H1 (cell line): ENCODE measurements at regions not wholly inside any gene's neighbourhood (a gene's known extent, or its start where the extent isn't known, plus 50 kb on each side); places are given as distances from the start of the nearest gene placed in this dataset.

Experiments
- CTCF ChIA-PET: fragments of 300-600 bp; sonication (Branson Sonifier 250); formaldehyde crosslinking; loops from one replicate; lab custom pipeline; 2021; ENCODE audit not compliant: partially characterized antibody; lab: Charles Lee
- POLR2A ChIA-PET: fragments of 300-600 bp; sonication (Branson Sonifier 250); formaldehyde crosslinking; loops from one replicate; lab custom pipeline; 2021; ENCODE audit warnings: inconsistent platforms; ENCODE audit not compliant: partially characterized antibody; lab: Charles Lee
- DNase-seq, 2 experiments: peaks; one replicate each; pipeline versions ENCODE4 v3.0.0 to v3.0.0-alpha.2; 2010 to 2022; ENCODE audit warnings: low spot score in 2 of 2, low read depth in 1 of 2, mixed read lengths in 1 of 2
- FAIRE-seq: peaks from 2 replicates; lab custom pipeline; 2011; peaks lifted over from hg19 to GRCh38; lab: Jason Lieb, UNC
- H2AFZ ChIP-seq: 2 replicates; pipeline ENCODE4 v1.8.1; 2012; ENCODE audit warnings: low read length, inconsistent platforms
- H2AK5ac ChIP-seq: 2 replicates; pipeline ENCODE4 v1.6.1; 2013; ENCODE audit warnings: low read depth, low read length
- H2BK120ac ChIP-seq: replicated peaks from 2 replicates; pipeline ENCODE3; 2013; ENCODE audit warnings: low read depth, low read length, inconsistent platforms
- H2BK12ac ChIP-seq: 2 replicates; pipeline ENCODE4 v1.6.1; 2013; ENCODE audit warnings: low read depth, low read length
- H2BK15ac ChIP-seq: 2 replicates; pipeline ENCODE4 v1.6.1; 2013; ENCODE audit warnings: low read length
- H2BK20ac ChIP-seq: 2 replicates; pipeline ENCODE4 v1.6.1; 2013; ENCODE audit warnings: low read length
- H2BK5ac ChIP-seq: 2 replicates; pipeline ENCODE4 v1.6.1; 2013; ENCODE audit warnings: low read depth, low read length
- H3K14ac ChIP-seq: 2 replicates; pipeline ENCODE4 v1.6.1; 2013; ENCODE audit warnings: inconsistent platforms; ENCODE audit not compliant: insufficient read length
- H3K18ac ChIP-seq: 2 replicates; pipeline ENCODE4 v1.6.1; 2013; ENCODE audit warnings: low read length; ENCODE audit errors: extremely low read depth
- H3K23ac ChIP-seq: 2 replicates; pipeline ENCODE4 v1.6.1; 2013; ENCODE audit warnings: inconsistent platforms; ENCODE audit not compliant: insufficient read length
- H3K23me2 ChIP-seq: 2 replicates; pipeline ENCODE4 v1.6.1; 2013; ENCODE audit warnings: low read depth, low read length
- H3K27ac ChIP-seq: 2 replicates; pipeline ENCODE4 v1.6.1; 2011; ENCODE audit warnings: low read depth, low read length, inconsistent platforms
- H3K27me3 ChIP-seq, 4 experiments: replicated peaks in 1 of 4; 1 replicate in 1 of 4; 2 replicates in 3 of 4; pipeline versions ENCODE4 v1.6.1 to v1.8.1; 2011 to 2013; ENCODE audit warnings: low read length in 3 of 4, mild to moderate bottlenecking in 3 of 4, inconsistent platforms in 2 of 4, mixed read lengths in 2 of 4, moderate library complexity in 1 of 4; ENCODE audit not compliant: control insufficient read depth in 3 of 4, insufficient read depth in 3 of 4; ENCODE audit errors: extremely low read depth in 1 of 4
- H3K36me3 ChIP-seq, 4 experiments: 2 replicates each; pipeline versions ENCODE4 v1.6.1 to v1.8.1; 2011 to 2013; ENCODE audit warnings: mild to moderate bottlenecking in 4 of 4, low read length in 3 of 4, moderate library complexity in 2 of 4, control low read depth in 1 of 4, inconsistent platforms in 1 of 4; ENCODE audit not compliant: insufficient read depth in 4 of 4, control insufficient read depth in 2 of 4
- H3K4ac ChIP-seq: replicated peaks from 2 replicates; pipeline ENCODE3; 2013; ENCODE audit warnings: low read length, low read depth, mixed read lengths, inconsistent platforms; ENCODE audit not compliant: insufficient read length
- H3K4me1 ChIP-seq, 4 experiments: replicated peaks in 1 of 4; 1 replicate in 1 of 4; 2 replicates in 3 of 4; pipeline versions ENCODE4 v1.6.1 to v1.8.1; 2011 to 2013; ENCODE audit warnings: low read length in 3 of 4, inconsistent platforms in 2 of 4, mixed read lengths in 1 of 4; ENCODE audit not compliant: insufficient read depth in 4 of 4, control insufficient read depth in 3 of 4
- H3K4me2 ChIP-seq, 2 experiments: 2 replicates each; pipeline versions ENCODE4 v1.6.1 to v1.8.1; 2011 to 2013; ENCODE audit warnings: low read depth in 2 of 2, low read length in 2 of 2, control low read depth in 1 of 2, inconsistent platforms in 1 of 2, mild to moderate bottlenecking in 1 of 2; ENCODE audit not compliant: insufficient read depth in 1 of 2
- H3K4me3 ChIP-seq, 4 experiments: fragments of 200-600, 300-600 bp in 1 of 4; sonication (generic), shearing (Covaris generic), sonication (Bioruptor Twin) in 1 of 4; 2 replicates each; pipeline versions ENCODE4 v1.5.1 to v1.8.1; 2011 to 2016; ENCODE audit warnings: low read length in 4 of 4, low read depth in 3 of 4, control low read depth in 2 of 4, inconsistent platforms in 2 of 4, mild to moderate bottlenecking in 2 of 4, mixed read lengths in 1 of 4, moderate library complexity in 1 of 4; ENCODE audit not compliant: insufficient read depth in 2 of 4; ENCODE audit errors: extremely low read depth in 1 of 4
- H3K56ac ChIP-seq: replicated peaks from 2 replicates; pipeline ENCODE3; 2013; ENCODE audit warnings: low read depth, mild to moderate bottlenecking, mixed read lengths, low read length, inconsistent platforms; ENCODE audit not compliant: insufficient read length
- H3K79me1 ChIP-seq: 2 replicates; pipeline ENCODE4 v1.6.1; 2013; ENCODE audit warnings: low read depth, low read length, control low read depth
- H3K79me2 ChIP-seq, 2 experiments: 2 replicates each; pipeline versions ENCODE4 v1.6.1 to v1.8.1; 2012 to 2013; ENCODE audit warnings: low read length in 2 of 2, mild to moderate bottlenecking in 2 of 2, inconsistent platforms in 1 of 2; ENCODE audit not compliant: insufficient read depth in 2 of 2, control insufficient read depth in 1 of 2
- H3K9ac ChIP-seq, 4 experiments: replicated peaks in 1 of 4; 1 replicate in 1 of 4; 2 replicates in 3 of 4; pipeline versions ENCODE4 v1.6.1 to v1.8.1; 2011 to 2013; ENCODE audit warnings: low read depth in 3 of 4, low read length in 3 of 4, control low read depth in 2 of 4, mild to moderate bottlenecking in 2 of 4, moderate library complexity in 2 of 4, inconsistent platforms in 1 of 4; ENCODE audit errors: extremely low read depth in 1 of 4
- H3K9me3 ChIP-seq, 2 experiments: 2 replicates each; pipeline versions ENCODE4 v1.6.1 to v1.8.1; 2012 to 2013; ENCODE audit warnings: mild to moderate bottlenecking in 2 of 2, moderate library complexity in 2 of 2, control low read depth in 1 of 2, inconsistent platforms in 1 of 2, low read depth in 1 of 2, low read length in 1 of 2, mixed read lengths in 1 of 2; ENCODE audit not compliant: insufficient read depth in 2 of 2
- H4K20me1 ChIP-seq, 2 experiments: replicated peaks in 1 of 2; 2 replicates each; pipeline versions ENCODE3 to v1.8.1; 2011 to 2013; ENCODE audit warnings: inconsistent platforms in 2 of 2, low read length in 2 of 2, mild to moderate bottlenecking in 1 of 2; ENCODE audit not compliant: insufficient read depth in 2 of 2, control insufficient read depth in 1 of 2
- H4K5ac ChIP-seq: 2 replicates; pipeline ENCODE4 v1.6.1; 2013; ENCODE audit warnings: low read length, low read depth, mixed read lengths, inconsistent platforms; ENCODE audit not compliant: insufficient read length
- H4K8ac ChIP-seq: 2 replicates; pipeline ENCODE4 v1.8.0; 2013; ENCODE audit warnings: mild to moderate bottlenecking, moderate library complexity, low read length, inconsistent platforms; ENCODE audit not compliant: insufficient read depth; ENCODE audit errors: extremely low read depth
- H4K91ac ChIP-seq: replicated peaks from 2 replicates; pipeline ENCODE3; 2013; ENCODE audit warnings: low read length, mixed read lengths, inconsistent platforms; ENCODE audit not compliant: insufficient read length
- CBX5 ChIP-seq: fragments of 300-800, 300-1000 bp; sonication (generic); IDR thresholded peaks from 2 replicates; pipeline ENCODE4 v1.7.1; 2016; ENCODE audit warnings: antibody characterized with exemption, low read length, low read depth
- EGR1 ChIP-seq: IDR thresholded peaks from 2 replicates; pipeline ENCODE4 v1.6.1; 2011; ENCODE audit warnings: low read depth, low read length, borderline replicate concordance
- FOSL1 ChIP-seq: IDR thresholded peaks from 2 replicates; pipeline ENCODE4 v1.6.1; 2011; ENCODE audit warnings: mild to moderate bottlenecking, low read depth, low read length, moderate library complexity; ENCODE audit not compliant: insufficient read depth
- JUN ChIP-seq: IDR thresholded peaks from 2 replicates; pipeline ENCODE4 v1.6.1; 2011; ENCODE audit warnings: low read depth, mild to moderate bottlenecking, improper control_type of control experiment, low read length
- POLR2AphosphoS5 ChIP-seq: IDR thresholded peaks from 2 replicates; pipeline ENCODE4 v1.6.1; 2011; ENCODE audit warnings: low read depth, low read length
- RFX5 ChIP-seq: IDR thresholded peaks from 2 replicates; pipeline ENCODE4 v1.6.1; 2011; ENCODE audit warnings: low read depth, low read length, improper control_type of control experiment, borderline replicate concordance
- SIX5 ChIP-seq: IDR thresholded peaks from 2 replicates; pipeline ENCODE4 v1.6.1; 2011; ENCODE audit warnings: mild to moderate bottlenecking, low read depth, low read length
- TCF12 ChIP-seq: IDR thresholded peaks from 2 replicates; pipeline ENCODE4 v1.6.1; 2011; ENCODE audit warnings: low read depth, mild to moderate bottlenecking, low read length
- TEAD4 ChIP-seq: IDR thresholded peaks from 2 replicates; pipeline ENCODE4 v1.6.1; 2012; ENCODE audit warnings: low read depth, low read length, inconsistent platforms, mixed read lengths
- ZNF274 ChIP-seq: IDR thresholded peaks from 2 replicates; pipeline ENCODE4 v1.7.0; 2012; ENCODE audit warnings: low read length, borderline replicate concordance; ENCODE audit errors: extremely low read depth
- WGBS, 2 experiments: shearing (Covaris generic) in 1 of 2; methylation state at CpG; one replicate each; pipeline versions ENCODE4 v1.1.6 to v1.1.7; 2013 to 2015; ENCODE audit warnings: low lambda C conversion rate in 2 of 2, mixed read lengths in 2 of 2, inconsistent platforms in 1 of 2, low coverage in 1 of 2, missing lambda C conversion rate in 1 of 2; ENCODE audit not compliant: insufficient replicate concordance in 2 of 2, insufficient coverage in 1 of 2, insufficient read length in 1 of 2; ENCODE audit errors: extremely low coverage in 1 of 2, missing lambda C conversion rate in 1 of 2; 5-methylcytosine and 5-hydroxymethylcytosine counted together
- TF ChIP-seq, protein P1 (sequence below): IDR thresholded peaks from 2 replicates; pipeline ENCODE4 v1.6.1; 2011; ENCODE audit warnings: low read depth, mild to moderate bottlenecking, low read length; ENCODE audit not compliant: insufficient read depth

DNA sequence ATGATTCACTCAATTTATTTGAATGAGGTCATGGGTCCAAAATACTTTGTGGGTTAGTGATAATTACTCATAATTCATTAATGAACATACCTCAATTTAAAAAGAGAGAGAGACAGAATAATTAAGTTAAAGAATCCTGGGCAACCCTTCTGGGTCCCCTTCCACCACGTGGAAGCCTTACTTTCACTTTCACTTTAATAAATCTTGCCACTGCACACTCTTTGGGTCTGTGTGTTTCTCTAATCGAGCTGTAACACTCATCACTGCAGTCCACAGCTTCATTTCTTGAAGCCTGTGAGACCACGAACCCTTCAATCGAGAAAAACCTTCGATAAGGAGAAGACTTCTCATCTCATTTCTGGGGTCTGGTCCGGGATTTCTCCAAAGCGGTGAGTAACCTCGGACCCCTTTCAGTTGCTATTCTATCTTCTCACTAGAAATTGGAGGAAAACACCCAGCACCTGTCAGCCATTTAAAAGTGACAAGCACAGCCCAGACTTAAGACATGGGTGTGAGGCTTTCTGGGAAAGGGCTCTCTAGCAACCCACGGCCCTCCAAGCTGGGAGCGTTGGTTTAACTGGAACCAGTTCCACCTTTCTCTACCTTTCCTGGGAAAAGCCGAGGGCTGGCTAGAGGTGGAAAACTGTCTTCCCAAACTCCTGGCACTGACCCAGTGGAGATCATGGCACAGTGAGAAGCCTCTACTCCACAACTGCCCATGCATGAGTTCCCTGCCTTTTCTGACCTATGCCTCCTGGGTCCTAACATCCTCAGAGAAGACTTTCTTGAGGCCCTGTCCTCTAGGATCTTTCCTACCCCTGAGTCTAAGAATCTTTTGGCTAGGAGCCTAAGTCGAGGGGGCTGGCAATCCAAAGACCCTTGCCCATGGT, 148.8 kb upstream of the ATF7IP start:
- H4K8ac ChIP-seq, result no peak overlapping the region
- no peaks in the 10 kb centered on the region for H3K9me3 ChIP-seq
- H2BK20ac ChIP-seq, result no peak overlapping the region
- no peak overlapping the region for H2BK15ac ChIP-seq
- H3K4me2 ChIP-seq, result no peak overlapping the region
- no peak overlapping the region for H2BK5ac ChIP-seq
- H3K27ac ChIP-seq, result no peak overlapping the region
- H3K23ac ChIP-seq, result no peak overlapping the region
- no peak overlapping the region for H3K56ac ChIP-seq
- DNase-seq, result peak in 1 of 2 experiments; percentile 13
- H4K91ac ChIP-seq, result no peak overlapping the region
- H3K36me3 ChIP-seq, result no peaks in the 10 kb centered on the region
- H3K79me2 ChIP-seq, result no peaks in the 10 kb centered on the region
- H2AFZ ChIP-seq, result peak overlapping the region; percentile 93
- H4K5ac ChIP-seq, result no peak overlapping the region
- POLR2A ChIA-PET, result no interaction called here
- H3K4ac ChIP-seq, result no peak overlapping the region
- H3K9ac ChIP-seq, result no peak overlapping the region
- no peak overlapping the region for H3K4me3 ChIP-seq
- no peaks in the 10 kb centered on the region for H4K20me1 ChIP-seq
- WGBS, 2 experiments, result 89% methylated on average over 12 of the region's 12 CpGs; no CpG with 5 or more reads in 1 of the 2 experiments
- H3K18ac ChIP-seq, result no peak overlapping the region
- no peak overlapping the region for H2AK5ac ChIP-seq
- peaks cover 0 to 7% (median 0%) of the 10 kb centered on the region in 4 experiments; a peak in 2 of 7 replicates for H3K4me1 ChIP-seq
- H3K27me3 ChIP-seq, result no peaks in the 10 kb centered on the region; a peak in 1 of 7 replicates
- FAIRE-seq, result no peak
- H3K79me1 ChIP-seq, result no peaks in the 10 kb centered on the region
- no peak overlapping the region for H2BK120ac ChIP-seq
- no peaks in the 10 kb centered on the region for H3K23me2 ChIP-seq
- no peak overlapping the region for H3K14ac ChIP-seq
- no peak overlapping the region for H2BK12ac ChIP-seq
- CTCF ChIA-PET, result interaction anchor here (1.2 kb wide), 1 partner anchor 31 kb away, joined by 3 read pairs; no protein-coding TSS in a partner anchor
- TF ChIP-seq ZNF274 (no peak), JUN (no peak), TEAD4 (no peak), RFX5 (no peak), SIX5 (no peak), CBX5 (no peak), FOSL1 (no peak), POLR2AphosphoS5 (no peak), TCF12 (no peak), EGR1 (no peak)
- TF ChIP-seq, protein P1, sequence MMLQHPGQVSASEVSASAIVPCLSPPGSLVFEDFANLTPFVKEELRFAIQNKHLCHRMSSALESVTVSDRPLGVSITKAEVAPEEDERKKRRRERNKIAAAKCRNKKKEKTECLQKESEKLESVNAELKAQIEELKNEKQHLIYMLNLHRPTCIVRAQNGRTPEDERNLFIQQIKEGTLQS, result no peak
